ENCODE measurements at regions not wholly inside any gene's neighbourhood (a gene's known extent, or its start where the extent isn't known, plus 50 kb on each side); places are given as distances from the start of the nearest gene placed in this dataset.

DNA sequence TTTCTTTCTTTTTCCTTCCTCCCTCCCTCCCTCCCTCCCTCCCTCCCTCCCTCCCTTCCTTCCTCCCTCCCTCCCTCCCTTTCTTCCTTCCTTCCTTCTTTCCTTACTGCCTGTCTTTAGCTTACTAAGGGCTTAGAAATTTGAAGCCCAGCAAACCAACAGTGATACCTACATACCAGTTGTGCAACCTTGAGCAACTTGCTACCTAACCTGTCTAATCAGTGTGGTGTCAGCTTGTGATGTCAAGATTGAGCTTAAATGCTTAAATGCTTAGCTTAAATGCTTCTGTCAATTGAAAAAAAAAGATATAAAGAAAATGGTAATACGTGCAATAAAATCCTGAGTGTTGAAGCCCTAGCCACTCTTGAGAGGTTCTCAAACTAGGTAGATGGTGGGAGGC, 728.6 kb downstream of the TRIML1 start:
- no peaks in the 10 kb centered on the region for H3K4me1 ChIP-seq (ENCODE audit: control insufficient read depth, insufficient read depth, low read length)
- TF ChIP-seq ZNF391 (tag by site-specific recombination; IDR thresholded peaks at IDR 0.05; ENCODE audit: borderline replicate concordance, low read depth) (no peak), ZNF670 (tag by site-specific recombination; IDR thresholded peaks at IDR 0.05; ENCODE audit: low read depth) (no peak), ZNF184 (tag by site-specific recombination; IDR thresholded peaks at IDR 0.05) (no peak), ZNF707 (tag by site-specific recombination; IDR thresholded peaks at IDR 0.05) (no peak), ZNF211 (tag by site-specific recombination; IDR thresholded peaks at IDR 0.05; ENCODE audit: low read depth) (no peak), ZBTB7A (tag by site-specific recombination; IDR thresholded peaks at IDR 0.05; ENCODE audit: low read depth) (no peak), ZNF658 (tag by site-specific recombination; IDR thresholded peaks at IDR 0.05) (no peak), ZNF830 (tag by site-specific recombination; IDR thresholded peaks at IDR 0.05; ENCODE audit: low read depth) (no peak), ZFHX2 (tag by site-specific recombination; conservative IDR thresholded peaks at IDR 0.05) (no peak)
- TF ChIP-seq, protein P1, sequence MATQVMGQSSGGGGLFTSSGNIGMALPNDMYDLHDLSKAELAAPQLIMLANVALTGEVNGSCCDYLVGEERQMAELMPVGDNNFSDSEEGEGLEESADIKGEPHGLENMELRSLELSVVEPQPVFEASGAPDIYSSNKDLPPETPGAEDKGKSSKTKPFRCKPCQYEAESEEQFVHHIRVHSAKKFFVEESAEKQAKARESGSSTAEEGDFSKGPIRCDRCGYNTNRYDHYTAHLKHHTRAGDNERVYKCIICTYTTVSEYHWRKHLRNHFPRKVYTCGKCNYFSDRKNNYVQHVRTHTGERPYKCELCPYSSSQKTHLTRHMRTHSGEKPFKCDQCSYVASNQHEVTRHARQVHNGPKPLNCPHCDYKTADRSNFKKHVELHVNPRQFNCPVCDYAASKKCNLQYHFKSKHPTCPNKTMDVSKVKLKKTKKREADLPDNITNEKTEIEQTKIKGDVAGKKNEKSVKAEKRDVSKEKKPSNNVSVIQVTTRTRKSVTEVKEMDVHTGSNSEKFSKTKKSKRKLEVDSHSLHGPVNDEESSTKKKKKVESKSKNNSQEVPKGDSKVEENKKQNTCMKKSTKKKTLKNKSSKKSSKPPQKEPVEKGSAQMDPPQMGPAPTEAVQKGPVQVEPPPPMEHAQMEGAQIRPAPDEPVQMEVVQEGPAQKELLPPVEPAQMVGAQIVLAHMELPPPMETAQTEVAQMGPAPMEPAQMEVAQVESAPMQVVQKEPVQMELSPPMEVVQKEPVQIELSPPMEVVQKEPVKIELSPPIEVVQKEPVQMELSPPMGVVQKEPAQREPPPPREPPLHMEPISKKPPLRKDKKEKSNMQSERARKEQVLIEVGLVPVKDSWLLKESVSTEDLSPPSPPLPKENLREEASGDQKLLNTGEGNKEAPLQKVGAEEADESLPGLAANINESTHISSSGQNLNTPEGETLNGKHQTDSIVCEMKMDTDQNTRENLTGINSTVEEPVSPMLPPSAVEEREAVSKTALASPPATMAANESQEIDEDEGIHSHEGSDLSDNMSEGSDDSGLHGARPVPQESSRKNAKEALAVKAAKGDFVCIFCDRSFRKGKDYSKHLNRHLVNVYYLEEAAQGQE (tag by site-specific recombination; IDR thresholded peaks at IDR 0.05), result no peak
- TF ChIP-seq, protein P2, sequence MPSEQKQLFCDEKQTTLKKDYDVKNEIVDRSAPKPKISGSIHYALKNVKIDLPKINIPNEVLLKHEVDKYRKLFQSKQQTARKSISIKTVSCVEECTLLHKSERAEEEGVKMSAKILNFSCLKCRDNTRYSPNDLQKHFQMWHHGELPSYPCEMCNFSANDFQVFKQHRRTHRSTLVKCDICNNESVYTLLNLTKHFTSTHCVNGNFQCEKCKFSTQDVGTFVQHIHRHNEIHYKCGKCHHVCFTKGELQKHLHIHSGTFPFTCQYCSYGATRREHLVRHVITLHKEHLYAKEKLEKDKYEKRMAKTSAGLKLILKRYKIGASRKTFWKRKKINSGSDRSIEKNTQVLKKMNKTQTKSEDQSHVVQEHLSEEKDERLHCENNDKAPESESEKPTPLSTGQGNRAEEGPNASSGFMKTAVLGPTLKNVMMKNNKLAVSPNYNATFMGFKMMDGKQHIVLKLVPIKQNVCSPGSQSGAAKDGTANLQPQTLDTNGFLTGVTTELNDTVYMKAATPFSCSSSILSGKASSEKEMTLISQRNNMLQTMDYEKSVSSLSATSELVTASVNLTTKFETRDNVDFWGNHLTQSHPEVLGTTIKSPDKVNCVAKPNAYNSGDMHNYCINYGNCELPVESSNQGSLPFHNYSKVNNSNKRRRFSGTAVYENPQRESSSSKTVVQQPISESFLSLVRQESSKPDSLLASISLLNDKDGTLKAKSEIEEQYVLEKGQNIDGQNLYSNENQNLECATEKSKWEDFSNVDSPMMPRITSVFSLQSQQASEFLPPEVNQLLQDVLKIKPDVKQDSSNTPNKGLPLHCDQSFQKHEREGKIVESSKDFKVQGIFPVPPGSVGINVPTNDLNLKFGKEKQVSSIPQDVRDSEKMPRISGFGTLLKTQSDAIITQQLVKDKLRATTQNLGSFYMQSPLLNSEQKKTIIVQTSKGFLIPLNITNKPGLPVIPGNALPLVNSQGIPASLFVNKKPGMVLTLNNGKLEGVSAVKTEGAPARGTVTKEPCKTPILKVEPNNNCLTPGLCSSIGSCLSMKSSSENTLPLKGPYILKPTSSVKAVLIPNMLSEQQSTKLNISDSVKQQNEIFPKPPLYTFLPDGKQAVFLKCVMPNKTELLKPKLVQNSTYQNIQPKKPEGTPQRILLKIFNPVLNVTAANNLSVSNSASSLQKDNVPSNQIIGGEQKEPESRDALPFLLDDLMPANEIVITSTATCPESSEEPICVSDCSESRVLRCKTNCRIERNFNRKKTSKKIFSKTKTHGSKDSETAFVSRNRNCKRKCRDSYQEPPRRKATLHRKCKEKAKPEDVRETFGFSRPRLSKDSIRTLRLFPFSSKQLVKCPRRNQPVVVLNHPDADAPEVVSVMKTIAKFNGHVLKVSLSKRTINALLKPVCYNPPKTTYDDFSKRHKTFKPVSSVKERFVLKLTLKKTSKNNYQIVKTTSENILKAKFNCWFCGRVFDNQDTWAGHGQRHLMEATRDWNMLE (tag by site-specific recombination; conservative IDR thresholded peaks at IDR 0.05; ENCODE audit: low read depth), result no peak
- TF ChIP-seq, protein P3, sequence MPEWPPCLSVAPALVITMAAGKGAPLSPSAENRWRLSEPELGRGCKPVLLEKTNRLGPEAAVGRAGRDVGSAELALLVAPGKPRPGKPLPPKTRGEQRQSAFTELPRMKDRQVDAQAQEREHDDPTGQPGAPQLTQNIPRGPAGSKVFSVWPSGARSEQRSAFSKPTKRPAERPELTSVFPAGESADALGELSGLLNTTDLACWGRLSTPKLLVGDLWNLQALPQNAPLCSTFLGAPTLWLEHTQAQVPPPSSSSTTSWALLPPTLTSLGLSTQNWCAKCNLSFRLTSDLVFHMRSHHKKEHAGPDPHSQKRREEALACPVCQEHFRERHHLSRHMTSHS (tag by site-specific recombination; IDR thresholded peaks at IDR 0.05), result no peak
- TF ChIP-seq, protein P4, sequence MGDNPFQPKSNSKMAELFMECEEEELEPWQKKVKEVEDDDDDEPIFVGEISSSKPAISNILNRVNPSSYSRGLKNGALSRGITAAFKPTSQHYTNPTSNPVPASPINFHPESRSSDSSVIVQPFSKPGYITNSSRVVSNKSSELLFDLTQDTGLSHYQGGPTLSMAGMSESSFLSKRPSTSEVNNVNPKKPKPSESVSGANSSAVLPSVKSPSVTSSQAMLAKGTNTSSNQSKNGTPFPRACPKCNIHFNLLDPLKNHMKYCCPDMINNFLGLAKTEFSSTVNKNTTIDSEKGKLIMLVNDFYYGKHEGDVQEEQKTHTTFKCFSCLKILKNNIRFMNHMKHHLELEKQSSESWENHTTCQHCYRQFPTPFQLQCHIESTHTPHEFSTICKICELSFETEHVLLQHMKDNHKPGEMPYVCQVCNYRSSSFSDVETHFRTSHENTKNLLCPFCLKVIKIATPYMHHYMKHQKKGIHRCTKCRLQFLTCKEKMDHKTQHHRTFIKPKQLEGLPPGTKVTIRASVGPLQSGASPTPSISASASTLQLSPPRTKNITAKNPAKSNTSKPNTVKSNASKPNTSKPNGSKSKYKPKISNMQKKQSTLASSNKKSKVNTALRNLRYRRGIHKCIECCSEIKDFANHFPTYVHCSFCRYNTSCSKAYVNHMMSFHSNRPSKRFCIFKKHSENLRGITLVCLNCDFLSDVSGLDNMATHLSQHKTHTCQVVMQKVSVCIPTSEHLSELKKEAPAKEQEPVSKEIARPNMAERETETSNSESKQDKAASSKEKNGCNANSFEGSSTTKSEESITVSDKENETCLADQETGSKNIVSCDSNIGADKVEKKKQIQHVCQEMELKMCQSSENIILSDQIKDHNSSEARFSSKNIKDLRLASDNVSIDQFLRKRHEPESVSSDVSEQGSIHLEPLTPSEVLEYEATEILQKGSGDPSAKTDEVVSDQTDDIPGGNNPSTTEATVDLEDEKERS (tag by site-specific recombination; IDR thresholded peaks at IDR 0.05), result no peak
- H3K27ac ChIP-seq (ENCODE audit: extremely low read depth, low read depth, low read length), result no peak overlapping the region
- ChIA-PET POLR2A (no interaction called here), CTCF (interaction anchor here (0.6 kb wide), 1 partner anchor 7 kb away, joined by 3 read pairs; no protein-coding TSS in a partner anchor)
- H3K4me3 ChIP-seq (ENCODE audit: low read depth, low read length), result no peak overlapping the region
- no peaks in the 10 kb centered on the region for H3K9me3 ChIP-seq (ENCODE audit: control insufficient read depth, insufficient read depth, low read depth, low read length)
- no peaks in the 10 kb centered on the region for H3K36me3 ChIP-seq (ENCODE audit: control insufficient read depth in 2 of 2, insufficient read depth in 1 of 2, low read length in 2 of 2)
